ENCODE measurements at regions not wholly inside any gene's neighbourhood (a gene's known extent, or its start where the extent isn't known, plus 50 kb on each side); places are given as distances from the start of the nearest gene placed in this dataset.
A peak's percentile ranks its signal among the peaks of the same experiment; 100 is the strongest.

DNA sequence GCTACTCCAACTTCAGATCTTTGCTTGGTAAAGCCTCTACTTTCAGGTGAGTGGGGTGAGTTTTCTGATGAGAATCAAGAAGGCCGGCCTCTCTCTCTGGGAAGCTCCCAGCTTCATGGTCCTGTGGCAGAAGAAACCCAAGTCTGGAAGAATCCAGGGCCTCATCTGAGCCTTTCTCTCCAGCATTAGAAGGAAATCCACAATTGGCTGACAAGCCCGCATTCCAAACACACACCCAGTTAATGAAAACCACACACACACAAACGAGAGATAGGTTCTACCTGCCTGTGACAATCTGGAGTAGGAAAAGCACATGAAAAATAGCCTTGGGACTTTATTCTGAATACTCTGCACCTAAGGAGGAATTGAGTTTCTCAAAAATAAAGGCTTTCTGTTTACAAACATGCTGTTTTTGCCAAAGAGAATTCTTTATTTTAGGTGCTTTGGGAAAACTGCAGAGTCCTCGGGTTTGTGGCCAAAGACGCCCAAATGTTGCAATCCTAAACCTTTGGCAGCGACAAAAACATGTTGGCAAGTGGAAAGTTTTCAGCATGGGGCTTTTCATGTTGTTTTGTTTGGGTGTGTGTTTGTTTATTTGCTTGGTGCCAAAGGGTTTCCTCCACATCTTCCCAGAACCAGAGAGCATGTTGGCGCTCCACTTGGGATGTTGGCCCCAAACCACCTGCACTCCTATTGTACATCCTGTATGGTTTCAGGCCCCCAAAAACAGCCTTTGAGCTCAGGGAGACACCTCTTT is 216.2 kb downstream of the SETD4 start:
- peak; percentile 3 for DNase-seq (ENCODE audit: low read depth)

DNA sequence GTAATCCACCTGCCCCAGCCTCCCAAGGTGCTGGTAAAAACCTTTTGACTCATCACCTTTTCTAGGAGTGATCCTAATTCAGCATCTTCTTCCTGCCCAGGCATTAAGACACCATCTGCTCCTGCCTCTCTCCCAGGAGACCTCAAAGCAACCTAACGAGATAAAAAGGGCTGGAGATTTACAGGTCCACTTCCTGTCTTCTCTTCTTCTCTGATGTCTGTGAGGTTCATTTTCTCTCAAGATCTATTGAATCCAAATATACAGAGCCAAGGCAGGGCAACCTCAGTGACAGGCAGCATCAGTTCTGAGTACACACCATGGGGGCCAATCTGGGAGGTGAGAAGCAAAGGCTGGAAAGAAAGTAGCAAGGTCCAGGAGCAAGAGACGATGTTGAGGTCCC is 219.4 kb downstream of the SETD4 start:
- DNase-seq (ENCODE audit: low read depth): no peak

DNA sequence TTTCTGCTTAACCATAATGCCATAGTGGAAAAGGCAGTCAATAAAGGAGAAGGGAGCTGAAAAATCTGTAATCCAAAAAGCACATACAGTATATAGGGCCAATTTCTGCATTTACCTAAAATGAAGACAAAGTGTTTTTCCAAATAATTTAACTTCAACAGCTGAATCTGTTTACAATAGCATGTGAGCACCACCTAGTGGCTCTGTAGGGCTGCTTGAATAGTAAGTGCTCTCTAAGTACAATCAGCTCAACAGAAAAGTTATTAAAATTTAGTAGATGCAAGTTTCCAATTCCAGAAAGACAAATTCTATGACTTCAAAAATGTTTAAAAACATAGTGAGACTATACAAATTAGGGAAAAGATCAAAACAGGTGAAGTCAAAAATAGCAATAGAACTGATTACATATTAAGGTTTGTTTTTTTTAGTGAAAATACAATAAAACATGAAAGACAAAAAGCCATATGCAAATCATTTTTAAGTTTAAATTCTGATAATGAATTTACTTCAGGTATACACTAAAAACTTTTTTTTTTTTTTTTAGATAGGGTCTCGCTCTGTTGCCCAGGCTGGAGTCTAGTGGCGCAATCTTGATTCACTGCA is 220.0 kb downstream of the SETD4 start:
- DNase-seq (ENCODE audit: low read depth): peak; percentile 89

DNA sequence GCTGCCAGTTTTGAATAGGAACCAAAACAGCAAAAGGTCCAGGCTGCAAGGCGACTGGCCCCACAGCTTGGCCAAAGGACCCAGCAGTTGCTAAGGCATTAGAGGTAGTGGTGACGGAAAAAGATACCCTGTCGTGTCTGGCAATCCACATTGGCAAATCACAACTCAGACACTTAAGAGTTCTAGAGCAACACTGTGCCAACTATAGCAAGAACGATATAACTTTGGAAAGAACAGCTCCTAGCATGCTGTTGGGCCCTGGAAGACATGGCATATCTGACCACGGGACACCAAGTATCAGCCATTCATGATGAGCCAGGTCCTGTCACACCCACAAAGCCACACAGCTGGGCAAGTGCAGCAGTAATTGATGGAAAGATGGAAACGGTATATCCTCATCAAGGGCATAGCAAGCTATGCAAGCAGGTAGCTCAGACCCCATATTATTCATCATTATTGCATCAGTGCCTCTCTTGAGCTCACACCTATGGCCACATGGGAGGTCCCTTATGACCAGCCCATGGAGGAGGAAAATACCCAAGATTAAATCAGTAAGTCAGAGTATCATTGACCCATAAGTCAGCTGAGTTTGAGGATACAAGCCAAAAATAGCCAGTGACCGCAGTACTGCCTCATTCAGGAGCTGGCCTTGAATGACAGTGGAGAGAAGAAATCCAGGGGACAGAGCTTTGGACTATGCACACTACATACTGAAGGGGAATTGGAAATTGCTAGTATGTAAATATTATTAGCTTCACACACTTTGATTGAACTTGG is 221.2 kb downstream of the SETD4 start:
- no peak for DNase-seq (ENCODE audit: low read depth)

DNA sequence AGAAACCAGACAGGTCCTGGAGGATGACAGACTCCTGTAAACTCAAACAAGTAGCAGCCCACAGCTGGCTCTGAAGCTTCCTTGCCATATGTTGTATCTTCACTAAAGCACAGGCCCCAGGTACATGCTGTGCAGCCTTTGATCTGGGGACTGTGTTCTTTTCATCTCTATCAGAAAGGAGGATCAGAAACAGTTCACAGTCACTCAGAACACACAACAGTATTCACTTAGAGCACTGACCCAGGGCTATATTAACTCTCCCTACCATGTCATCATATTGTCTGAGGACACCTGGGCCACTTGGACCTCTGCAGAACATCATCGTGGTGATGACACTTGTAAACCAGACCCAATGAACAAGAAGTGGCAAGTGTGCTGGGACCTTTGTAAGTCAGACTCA is 222.0 kb downstream of the SETD4 start:
- DNase-seq (ENCODE audit: low read depth): no peak

DNA sequence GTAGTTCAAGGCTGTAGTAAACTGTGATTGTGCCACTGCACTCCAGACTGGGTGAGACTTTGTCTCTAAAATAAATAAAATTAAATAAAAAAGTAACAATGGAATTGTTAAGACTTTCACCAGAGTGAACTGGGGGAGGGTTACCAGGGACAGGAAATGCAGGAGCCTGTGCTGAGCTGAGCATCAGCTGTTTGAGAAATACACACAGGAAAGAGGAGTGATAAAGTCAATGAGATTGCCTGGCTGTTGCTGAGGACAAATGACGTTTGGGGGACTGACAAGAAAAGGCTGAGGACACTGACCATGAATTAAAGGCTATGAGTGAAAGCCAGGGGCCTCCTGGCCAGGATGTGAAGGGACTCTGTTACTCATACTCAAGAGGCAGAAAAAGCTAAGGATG is 226.3 kb downstream of the SETD4 start:
- DNase-seq (ENCODE audit: low read depth): no peak

DNA sequence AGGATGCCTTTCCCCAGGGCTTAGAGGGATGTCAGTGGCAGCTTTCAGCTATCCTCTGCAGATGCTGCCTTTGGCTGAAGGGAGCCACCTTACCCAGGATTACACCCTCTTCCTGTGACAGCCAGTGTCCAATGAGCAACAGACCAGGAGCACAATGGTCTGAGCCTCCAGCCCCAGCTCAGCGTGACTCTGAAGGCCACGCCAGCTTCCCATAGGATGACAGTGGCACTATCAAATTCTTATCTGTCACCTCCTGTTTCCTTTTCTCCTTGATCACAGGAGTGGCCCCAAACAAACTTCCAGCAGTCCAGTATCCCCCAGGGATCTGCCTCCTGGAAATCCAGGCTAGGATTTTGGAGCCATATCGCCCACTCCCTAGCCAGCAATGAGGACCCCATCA is 226.9 kb downstream of the SETD4 start:
- DNase-seq (ENCODE audit: low read depth): no peak

DNA sequence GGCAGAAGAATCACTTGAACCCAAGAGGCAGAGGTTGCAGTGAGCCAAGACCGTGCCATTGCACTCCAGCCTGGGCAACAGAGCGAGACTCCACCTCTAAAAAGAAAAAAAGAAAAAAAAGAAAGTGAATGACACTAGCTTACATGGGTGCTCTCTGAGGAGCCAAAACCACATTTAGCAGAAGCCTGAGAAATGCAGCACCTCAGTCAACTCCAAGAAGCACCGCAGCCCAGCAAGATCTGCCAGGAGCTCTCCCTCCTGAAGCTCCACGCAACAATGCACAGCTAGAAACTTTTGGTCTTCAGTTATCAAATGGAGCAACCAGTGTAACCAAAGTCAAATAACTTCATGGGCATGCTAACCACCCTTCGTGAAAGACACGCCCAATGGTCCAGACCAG is 229.1 kb downstream of the SETD4 start:
- DNase-seq (ENCODE audit: low read depth): no peak

DNA sequence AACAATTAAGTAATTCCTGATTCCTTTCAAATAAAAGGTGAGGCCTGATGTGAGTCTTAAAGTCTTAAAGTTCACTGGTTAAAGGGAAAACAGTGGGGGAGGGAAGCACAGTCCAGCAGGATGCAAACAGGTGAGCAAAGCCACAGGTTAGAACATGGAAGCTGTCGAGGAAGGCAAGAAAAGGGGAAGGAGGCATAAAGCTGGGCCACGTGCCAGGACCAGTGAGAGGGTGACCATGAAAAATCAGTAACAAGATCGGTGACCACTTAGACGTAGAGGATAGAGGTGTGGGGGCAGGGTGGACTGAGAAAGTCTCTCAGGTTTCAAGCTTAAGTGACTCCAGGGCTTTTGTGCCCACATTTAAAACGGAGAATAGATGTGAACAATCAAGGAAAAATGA is 231.3 kb downstream of the SETD4 start:
- no peak for DNase-seq (ENCODE audit: low read depth)

DNA sequence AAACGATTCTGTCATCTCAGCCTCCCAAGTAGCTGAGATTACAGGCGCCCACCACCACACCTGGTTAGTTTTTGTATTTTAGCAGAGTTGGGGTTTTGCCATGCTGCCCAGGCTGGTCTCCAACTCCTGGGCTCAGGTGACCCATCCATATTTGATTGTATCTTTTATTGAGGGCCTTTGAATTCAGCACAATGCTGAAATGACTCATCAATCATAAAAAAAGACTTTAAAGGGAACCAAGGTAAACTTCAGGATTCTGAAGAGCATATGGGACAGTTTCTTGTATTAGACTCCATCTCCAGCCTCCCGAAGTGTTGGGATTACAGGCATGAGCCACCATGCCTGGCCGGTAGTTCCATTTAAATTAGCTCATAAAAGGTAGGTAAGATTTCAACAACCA is 232.2 kb downstream of the SETD4 start:
- no peak for DNase-seq (ENCODE audit: low read depth)

DNA sequence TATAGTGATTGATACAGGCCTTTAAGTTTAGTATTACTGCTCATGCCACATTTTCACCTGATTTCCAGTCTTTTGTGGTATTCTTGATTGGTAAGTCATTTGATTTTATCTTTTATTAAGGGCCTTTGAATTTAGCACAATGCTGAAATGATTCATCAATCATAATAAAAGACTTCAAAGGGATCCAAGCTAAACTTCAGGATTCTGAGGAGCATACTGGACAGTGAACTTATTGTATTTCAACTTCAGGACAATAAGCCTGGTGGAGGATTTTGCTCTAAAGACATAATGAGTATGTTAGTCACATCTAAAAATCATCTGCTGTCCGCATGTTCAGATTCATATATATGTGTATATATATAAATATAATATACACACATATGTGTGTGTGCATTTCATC is 233.3 kb downstream of the SETD4 start:
- DNase-seq (ENCODE audit: low read depth): no peak

DNA sequence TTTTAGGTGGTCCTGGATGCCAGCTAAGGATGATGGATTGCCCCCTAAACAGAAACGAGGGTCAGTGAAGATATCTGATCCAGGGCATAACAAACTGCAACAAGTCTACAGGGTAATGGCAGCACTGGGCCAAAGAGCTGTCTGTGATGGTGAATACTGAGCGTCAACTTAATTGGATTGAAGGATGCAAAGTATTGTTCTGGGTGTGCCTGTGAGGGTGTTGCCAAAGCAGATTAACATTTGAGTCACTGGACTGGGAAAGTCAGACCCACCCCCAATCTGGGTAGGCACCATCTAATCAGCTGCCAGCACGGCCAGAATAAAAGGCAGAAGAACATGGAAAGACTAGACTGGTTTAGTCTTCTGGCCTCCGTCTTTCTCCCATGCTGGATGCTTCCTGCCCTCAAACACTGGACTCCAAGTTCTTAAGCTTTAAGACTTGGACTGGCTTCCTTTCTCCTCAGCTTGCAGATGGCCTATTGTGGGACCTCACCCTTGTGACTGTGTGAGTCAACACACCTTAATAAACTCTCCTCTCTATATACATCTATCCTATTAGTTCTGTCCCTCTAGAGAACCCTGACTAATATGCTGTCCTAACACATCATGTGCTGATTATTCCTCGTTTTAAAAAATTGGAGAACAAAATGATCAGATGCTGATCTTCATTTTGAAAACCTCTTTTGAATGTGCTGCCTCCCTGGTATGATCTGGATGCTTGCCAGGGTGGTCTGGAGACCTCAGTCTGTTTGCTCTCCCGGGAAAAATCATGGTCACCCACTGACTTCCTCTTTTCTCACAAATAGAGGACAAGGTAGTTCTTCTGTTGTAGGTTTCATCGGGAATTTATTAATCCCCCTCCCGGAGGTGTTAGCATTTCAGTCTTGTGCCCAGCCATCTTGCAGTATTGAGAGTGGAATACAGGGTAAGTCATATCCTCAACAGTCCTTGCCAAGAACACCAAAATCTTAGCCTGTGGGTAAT is 234.7 kb downstream of the SETD4 start:
- no peak for DNase-seq (ENCODE audit: low read depth)

DNA sequence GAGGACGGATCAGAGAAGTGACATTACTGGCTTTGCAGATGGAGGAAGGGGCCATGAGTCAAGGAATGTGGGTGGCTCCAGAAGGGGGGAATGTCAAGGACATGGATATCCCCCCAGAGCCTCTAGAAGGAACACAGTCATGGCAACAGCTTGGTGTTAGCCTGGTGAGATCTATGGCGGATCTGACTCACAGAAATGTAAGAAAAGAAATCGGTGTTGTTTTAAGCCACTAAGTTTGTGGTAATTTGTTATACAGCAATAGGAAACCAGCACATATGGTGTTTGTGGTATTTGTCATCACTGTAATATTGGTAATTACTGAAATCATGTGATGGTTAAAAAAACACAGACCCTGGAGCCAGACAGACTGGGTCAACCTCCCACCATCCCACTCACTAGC is 236.2 kb downstream of the SETD4 start:
- no peak for DNase-seq (ENCODE audit: low read depth)

DNA sequence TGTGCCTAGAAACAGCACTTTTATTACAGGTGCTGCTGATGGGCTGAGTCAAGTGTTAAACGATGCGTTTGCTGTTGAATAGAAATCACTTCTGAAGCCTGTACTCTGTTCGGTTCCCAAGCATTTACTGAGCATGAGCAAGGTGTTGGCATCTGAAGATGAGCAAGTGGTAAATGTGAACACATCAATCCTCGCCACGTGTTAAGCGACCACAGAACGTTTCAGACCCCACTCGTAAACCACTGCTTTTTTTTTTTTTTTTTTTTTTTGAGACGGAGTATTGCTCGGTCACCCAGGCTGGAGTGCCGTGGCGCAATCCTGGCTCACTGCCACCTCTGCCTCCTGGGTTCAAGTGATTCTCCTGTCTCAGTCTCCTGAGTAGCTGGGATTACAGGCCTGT is 241.2 kb downstream of the SETD4 start:
- no peak for DNase-seq (ENCODE audit: low read depth)

DNA sequence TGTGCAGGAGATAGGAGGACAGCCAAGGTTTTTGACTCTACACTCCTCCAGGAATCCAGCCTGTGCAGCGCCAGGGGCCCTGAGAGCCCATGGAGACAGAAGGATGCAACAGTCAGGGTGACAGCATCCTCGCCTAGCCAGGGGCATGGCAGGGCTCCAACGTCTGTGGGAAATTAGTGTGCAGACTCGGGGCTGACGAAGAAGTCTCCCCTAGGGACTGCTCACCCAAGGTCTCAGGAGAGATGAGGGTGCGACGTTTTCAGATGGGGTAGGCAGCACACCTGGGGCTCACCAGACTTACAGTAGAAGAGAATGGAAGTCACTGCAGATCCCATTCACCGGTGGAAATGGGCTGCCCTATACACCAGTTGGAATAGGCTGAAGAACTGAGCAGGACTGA is 241.7 kb downstream of the SETD4 start:
- DNase-seq (ENCODE audit: low read depth): no peak

DNA sequence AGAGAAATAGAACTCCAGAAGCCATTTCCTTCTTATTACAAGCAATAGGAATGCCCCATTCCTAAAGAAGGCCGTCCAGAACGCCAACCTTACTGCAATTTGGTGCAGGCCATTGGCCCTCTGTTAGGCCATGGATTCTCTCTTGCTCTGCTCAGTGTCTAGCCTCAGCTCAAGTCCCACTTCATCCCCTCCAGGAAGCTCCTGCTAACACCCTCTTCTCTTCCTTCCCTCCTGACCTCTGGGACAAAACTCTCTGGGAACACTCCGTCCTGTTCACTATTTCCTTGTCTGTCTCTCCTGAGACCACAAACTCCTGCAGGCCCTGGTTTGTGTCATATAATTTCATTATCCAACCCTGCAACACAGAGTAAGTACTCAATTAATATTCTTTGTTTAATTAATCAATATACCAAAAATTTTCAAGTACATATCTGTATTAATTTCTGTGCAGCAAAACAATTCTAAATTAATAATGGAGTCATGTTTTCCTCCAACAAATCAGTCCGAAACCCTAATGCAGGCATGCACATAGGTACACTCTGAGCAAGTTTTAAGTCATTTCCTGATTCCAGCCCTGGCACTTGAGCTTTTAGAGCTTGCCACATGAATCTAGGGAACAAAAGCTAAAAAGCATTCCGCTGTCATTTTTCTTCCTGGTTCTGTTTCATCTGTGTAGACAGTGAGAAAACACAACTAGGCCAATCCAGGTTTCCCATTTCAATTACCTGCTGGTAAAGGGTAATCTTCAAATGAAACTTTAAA is 245.3 kb downstream of the SETD4 start:
- DNase-seq (ENCODE audit: low read depth): no peak

DNA sequence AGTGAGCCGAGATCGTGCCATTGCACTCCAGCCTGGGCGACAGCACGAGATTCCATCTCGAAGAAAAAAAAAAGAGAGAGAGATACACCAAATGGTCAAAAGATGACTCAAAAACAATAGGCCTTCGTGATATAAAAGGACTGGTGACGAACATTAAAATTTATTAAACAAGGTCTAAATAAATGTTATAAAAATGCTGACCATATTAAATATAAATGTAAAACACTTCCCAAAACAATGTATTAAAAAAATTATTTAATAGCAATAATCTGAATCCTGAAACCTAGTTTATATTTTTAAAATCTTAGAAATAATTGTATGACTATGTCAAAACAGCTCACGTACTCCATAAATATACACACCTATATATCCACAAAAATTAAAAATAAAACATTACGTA is 247.6 kb downstream of the SETD4 start:
- DNase-seq (ENCODE audit: low read depth): no peak

DNA sequence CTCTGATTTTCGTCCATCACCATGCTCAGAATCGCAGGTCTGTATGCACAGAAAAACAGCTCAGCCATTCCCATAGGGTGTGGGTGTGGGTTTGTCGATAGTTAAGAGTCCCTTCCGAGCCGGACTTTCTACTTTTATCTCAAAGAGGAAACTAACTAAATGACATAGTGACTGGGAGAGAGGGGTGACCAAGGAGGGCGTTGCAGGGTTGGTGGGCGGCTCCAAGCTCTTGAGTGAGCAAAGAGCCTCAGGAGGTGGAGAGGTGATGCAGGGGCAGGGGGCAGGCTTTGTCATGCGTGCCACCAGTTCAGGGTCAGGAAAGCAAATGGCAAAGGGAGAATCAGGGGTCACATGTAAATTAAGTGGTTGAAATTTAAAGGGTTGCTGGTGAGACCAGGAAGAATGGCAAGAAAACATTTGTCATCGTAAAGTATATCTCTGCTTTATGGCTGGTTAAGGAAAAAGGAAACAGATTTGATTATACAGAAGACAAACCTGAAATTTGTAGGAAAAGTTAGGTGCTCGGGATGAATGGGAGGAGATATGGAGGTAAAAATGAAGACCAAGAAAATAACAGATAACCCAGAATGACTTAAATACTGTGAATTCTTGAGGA is 249.0 kb downstream of the SETD4 start:
- DNase-seq (ENCODE audit: low read depth): no peak

DNA sequence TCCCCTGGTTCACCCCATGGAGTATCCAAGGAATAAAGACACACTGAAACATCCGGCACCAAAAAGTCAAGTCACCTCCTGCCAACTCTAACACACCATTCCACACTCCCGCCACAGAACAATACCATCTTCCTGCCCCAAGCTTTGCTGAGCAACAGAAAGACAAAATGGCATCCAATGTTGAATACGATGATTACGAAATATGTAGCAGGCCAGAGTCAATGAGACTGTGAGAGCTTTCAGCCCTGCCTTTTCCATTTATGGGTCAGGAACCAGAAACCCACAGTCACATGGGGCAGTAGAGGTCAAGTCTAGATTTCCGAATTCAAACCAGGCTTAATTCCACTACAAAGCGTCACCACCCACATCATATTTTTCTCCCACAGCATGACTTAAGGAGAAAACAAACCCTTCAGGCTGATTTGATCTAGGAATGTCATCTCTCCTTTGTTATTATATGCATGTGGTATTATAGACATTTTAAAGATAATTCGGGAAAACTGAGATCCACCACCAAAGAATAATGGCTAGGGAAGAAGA is 249.8 kb downstream of the SETD4 start:
- no peak for DNase-seq (ENCODE audit: low read depth)

DNA sequence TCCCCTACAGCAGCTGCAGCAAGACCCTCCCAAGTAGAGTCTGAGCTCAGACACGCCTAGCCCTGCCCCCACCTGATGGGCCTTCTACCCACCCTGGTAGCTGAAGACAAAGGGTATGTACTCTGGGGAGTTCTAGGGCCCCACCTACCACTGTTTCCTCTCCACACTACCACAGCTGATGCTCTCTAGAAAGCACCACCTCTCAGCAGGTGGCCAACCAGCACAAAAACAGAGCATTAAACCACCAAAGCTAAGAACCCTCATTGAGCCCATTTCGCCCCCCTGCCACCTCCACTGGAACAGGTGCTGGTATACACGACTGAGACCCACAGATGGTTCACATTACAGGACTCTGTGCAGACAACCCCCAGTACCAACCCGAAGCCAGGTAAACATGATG is 258.9 kb downstream of the SETD4 start:
- no peak for DNase-seq (ENCODE audit: low read depth)

Measured in fibroblast of the conjunctiva (primary cell).